PFSK-1 (cell line): ENCODE measurements at regions not wholly inside any gene's neighbourhood (a gene's known extent, or its start where the extent isn't known, plus 50 kb on each side); places are given as distances from the start of the nearest gene placed in this dataset.

ENCODE experiments used
- FOXP2 ChIP-seq: optimal IDR thresholded peaks from 2 replicates; pipeline ENCODE3; 2011; ENCODE audit warnings: borderline replicate concordance, control low read depth, inconsistent platforms; ENCODE audit not compliant: insufficient read depth; ENCODE audit errors: extremely low read length, extremely low read depth
- POLR2AphosphoS5 ChIP-seq: IDR thresholded peaks from 2 replicates; pipeline ENCODE4 v1.6.1; 2012; ENCODE audit warnings: low read depth, mild to moderate bottlenecking, control low read depth, low read length, moderate library complexity
- REST ChIP-seq, 2 experiments: IDR thresholded peaks; 2 replicates each; pipeline versions ENCODE4 v1.6.1 to v1.8.0; 2011 to 2012; ENCODE audit warnings: low read depth in 2 of 2, low read length in 2 of 2, control low read depth in 1 of 2, inconsistent platforms in 1 of 2, mild to moderate bottlenecking in 1 of 2, moderate library complexity in 1 of 2; ENCODE audit not compliant: insufficient read depth in 1 of 2
- SIN3A ChIP-seq: IDR thresholded peaks from 2 replicates; pipeline ENCODE4 v1.6.1; 2012; ENCODE audit warnings: mild to moderate bottlenecking, low read length, moderate library complexity, borderline replicate concordance; ENCODE audit not compliant: insufficient read depth
- TAF1 ChIP-seq: IDR thresholded peaks from 2 replicates; pipeline ENCODE4 v1.6.1; 2012; ENCODE audit warnings: low read length, control low read depth, borderline replicate concordance; ENCODE audit not compliant: insufficient read depth

GRCh38 chr19:28024920-28025319 is 1188.0 kb downstream of the UQCRFS1 start:
- TF ChIP-seq TAF1 (no peak), FOXP2 (no peak), SIN3A (no peak), POLR2AphosphoS5 (no peak), REST (IDR thresholded peaks at IDR 0.05; ENCODE audit: insufficient read depth in 1 of 2, low read depth in 2 of 2, low read length in 2 of 2) (no peak)

GRCh38 chr19:28023064-28023463 is 1189.9 kb downstream of the UQCRFS1 start:
- TF ChIP-seq SIN3A, result no peak
- TF ChIP-seq POLR2AphosphoS5, result no peak

- no peak for TF ChIP-seq TAF1
- no peak for TF ChIP-seq FOXP2
- no peak for TF ChIP-seq SIN3A
- no peak for TF ChIP-seq REST (IDR thresholded peaks at IDR 0.05; ENCODE audit: insufficient read depth in 1 of 2, low read depth in 2 of 2, low read length in 2 of 2)
- TF ChIP-seq POLR2AphosphoS5, result no peak
Measured at GRCh38 chr19:28022506-28022905, 1190.4 kb downstream of the UQCRFS1 start.

GRCh38 chr19:28021259-28022185 is 1191.4 kb downstream of the UQCRFS1 start:
- TF ChIP-seq TAF1, result no peak
- no peak for TF ChIP-seq SIN3A
- TF ChIP-seq REST (IDR thresholded peaks at IDR 0.05; ENCODE audit: insufficient read depth in 1 of 2, low read depth in 2 of 2, low read length in 2 of 2), result no peak
- TF ChIP-seq FOXP2, result no peak
- TF ChIP-seq POLR2AphosphoS5, result no peak

- no peak for TF ChIP-seq POLR2AphosphoS5
- TF ChIP-seq SIN3A, result no peak
- no peak for TF ChIP-seq REST (IDR thresholded peaks at IDR 0.05; ENCODE audit: insufficient read depth in 1 of 2, low read depth in 2 of 2, low read length in 2 of 2)
Measured at GRCh38 chr19:28020619-28021258, 1192.2 kb downstream of the UQCRFS1 start.
